ENCODE measurements at regions not wholly inside any gene's neighbourhood (a gene's known extent, or its start where the extent isn't known, plus 50 kb on each side); places are given as distances from the start of the nearest gene placed in this dataset.
"Not testable (repeated sequence)": the region's sequence is repeated elsewhere in the genome, so short reads cannot be mapped to it uniquely, and the experiment has no call there.

DNA sequence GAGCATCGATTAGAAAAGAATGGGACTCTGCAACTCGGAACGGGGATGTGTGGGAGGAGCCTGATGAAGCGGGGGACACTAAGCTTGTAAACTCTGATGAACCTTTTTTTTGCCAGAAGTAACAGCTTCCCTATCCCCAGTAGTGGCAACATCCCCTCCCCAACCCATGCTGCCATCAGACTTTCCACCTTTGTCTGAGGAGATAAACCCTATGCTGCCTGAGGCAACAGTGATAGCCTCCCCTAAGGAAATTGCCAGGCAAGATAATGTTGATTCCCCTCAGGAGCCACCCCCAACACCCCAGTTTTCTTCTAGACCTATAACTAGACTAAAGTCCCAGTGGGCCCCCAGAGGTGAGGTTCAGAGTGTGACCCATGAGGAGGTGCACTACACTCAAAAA lies 173.7 kb downstream of the AKR1D1 start:
- ChIA-PET CTCF (no interaction called here), POLR2A (no interaction called here)
- Mint-ChIP-seq H3K27me3 (no peaks in the 10 kb centered on the region), H3K4me3 (no peak overlapping the region), H3K27ac (no peak overlapping the region), H3K4me1 (no peaks in the 10 kb centered on the region), H3K9me3 (ENCODE audit: insufficient read depth) (peaks cover 4% of the 10 kb centered on the region)
- no peaks in the 10 kb centered on the region for H3K36me3 ChIP-seq (replicated peaks in 1 of 2; ENCODE audit: control extremely low read depth in 1 of 2, control insufficient read depth in 1 of 2, extremely low read depth in 1 of 2, insufficient read depth in 2 of 2, low read length in 1 of 2)
- no peaks in the 10 kb centered on the region for H4K20me1 ChIP-seq (ENCODE audit: control insufficient read depth, insufficient read depth, low read length, poor library complexity, severe bottlenecking)
- no peak overlapping the region for H3K27ac ChIP-seq (ENCODE audit: low read length in 2 of 2)
- ATAC-seq (ENCODE audit: low read depth): no peak
- no peaks in the 10 kb centered on the region for H3K79me2 ChIP-seq (ENCODE audit: control insufficient read depth, insufficient read depth, low read length)
- H3K9me3 ChIP-seq (ENCODE audit: control extremely low read depth in 1 of 3, control insufficient read depth in 2 of 3, insufficient read depth in 1 of 3, low read length in 2 of 3): peaks cover 0 to 5% (median 3%) of the 10 kb centered on the region in 3 donors
- no peak for TF ChIP-seq EZH2 (IDR thresholded peaks at IDR 0.05; ENCODE audit: borderline replicate concordance, insufficient read depth, low read depth, low read length, poor library complexity, severe bottlenecking)
- TF ChIP-seq, protein P1, sequence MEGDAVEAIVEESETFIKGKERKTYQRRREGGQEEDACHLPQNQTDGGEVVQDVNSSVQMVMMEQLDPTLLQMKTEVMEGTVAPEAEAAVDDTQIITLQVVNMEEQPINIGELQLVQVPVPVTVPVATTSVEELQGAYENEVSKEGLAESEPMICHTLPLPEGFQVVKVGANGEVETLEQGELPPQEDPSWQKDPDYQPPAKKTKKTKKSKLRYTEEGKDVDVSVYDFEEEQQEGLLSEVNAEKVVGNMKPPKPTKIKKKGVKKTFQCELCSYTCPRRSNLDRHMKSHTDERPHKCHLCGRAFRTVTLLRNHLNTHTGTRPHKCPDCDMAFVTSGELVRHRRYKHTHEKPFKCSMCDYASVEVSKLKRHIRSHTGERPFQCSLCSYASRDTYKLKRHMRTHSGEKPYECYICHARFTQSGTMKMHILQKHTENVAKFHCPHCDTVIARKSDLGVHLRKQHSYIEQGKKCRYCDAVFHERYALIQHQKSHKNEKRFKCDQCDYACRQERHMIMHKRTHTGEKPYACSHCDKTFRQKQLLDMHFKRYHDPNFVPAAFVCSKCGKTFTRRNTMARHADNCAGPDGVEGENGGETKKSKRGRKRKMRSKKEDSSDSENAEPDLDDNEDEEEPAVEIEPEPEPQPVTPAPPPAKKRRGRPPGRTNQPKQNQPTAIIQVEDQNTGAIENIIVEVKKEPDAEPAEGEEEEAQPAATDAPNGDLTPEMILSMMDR (IDR thresholded peaks at IDR 0.05): no peak
- H3K4me1 ChIP-seq (ENCODE audit: control insufficient read depth in 2 of 2, insufficient read depth in 2 of 2, low read length in 2 of 2): no peaks in the 10 kb centered on the region
- no peak overlapping the region for H3K4me2 ChIP-seq (replicated peaks; ENCODE audit: low read depth, low read length, poor library complexity, severe bottlenecking)
- H3K27me3 ChIP-seq (replicated peaks in 1 of 4; ENCODE audit: control extremely low read depth in 1 of 4, control insufficient read depth in 3 of 4, insufficient read depth in 4 of 4, low read length in 3 of 4): no peaks in the 10 kb centered on the region
- no peak overlapping the region for H2AFZ ChIP-seq (ENCODE audit: insufficient read depth, low read depth, low read length, poor library complexity, severe bottlenecking)
- H3K9ac ChIP-seq (ENCODE audit: low read length): no peak overlapping the region
- H3K4me3 ChIP-seq (ENCODE audit: control extremely low read depth in 1 of 5, extremely low read depth in 1 of 5, insufficient read depth in 1 of 5, low read depth in 2 of 5, low read length in 4 of 5): no peak overlapping the region
- DNase-seq: no peak
- 93% methylated on average over 3 of the region's 4 CpGs for WGBS (ENCODE audit: insufficient coverage)
- intact Hi-C loops (cut with micrococcal nuclease): no loop called here

DNA sequence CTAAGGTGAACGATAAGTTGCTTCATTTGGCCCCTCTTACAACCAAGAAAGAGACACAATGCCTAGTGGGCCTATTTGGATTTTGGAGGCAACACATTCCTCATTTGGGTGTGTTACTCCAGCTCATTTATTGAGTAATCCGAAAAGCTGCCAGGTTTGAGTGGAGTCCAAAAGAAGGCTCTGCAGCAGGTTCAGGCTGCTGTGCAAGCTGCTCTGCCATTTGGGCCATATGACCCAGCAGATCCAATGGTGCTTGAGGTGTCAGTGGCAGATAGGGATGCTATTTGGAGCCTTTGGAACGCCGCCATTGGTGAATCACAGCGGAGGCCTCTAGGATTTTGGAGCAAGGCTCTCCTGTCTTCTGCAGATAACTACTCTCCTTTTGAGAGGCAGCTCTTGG lies 176.4 kb downstream of the AKR1D1 start:
- H3K27me3 Mint-ChIP-seq; H3K9me3 ChIP-seq (ENCODE audit: control extremely low read depth in 1 of 3, control insufficient read depth in 2 of 3, insufficient read depth in 1 of 3, low read length in 2 of 3); POLR2A ChIA-PET; intact Hi-C loops (cut with micrococcal nuclease); H3K27ac ChIP-seq (ENCODE audit: low read length in 2 of 2); H3K9me3 Mint-ChIP-seq (ENCODE audit: insufficient read depth); H3K79me2 ChIP-seq (ENCODE audit: control insufficient read depth, insufficient read depth, low read length); H4K20me1 ChIP-seq (ENCODE audit: control insufficient read depth, insufficient read depth, low read length, poor library complexity, severe bottlenecking); H3K27me3 ChIP-seq (replicated peaks in 1 of 4; ENCODE audit: control extremely low read depth in 1 of 4, control insufficient read depth in 3 of 4, insufficient read depth in 4 of 4, low read length in 3 of 4); CTCF ChIA-PET; H3K4me3 ChIP-seq (ENCODE audit: control extremely low read depth in 1 of 5, extremely low read depth in 1 of 5, insufficient read depth in 1 of 5, low read depth in 2 of 5, low read length in 4 of 5); H3K27ac Mint-ChIP-seq; ATAC-seq (ENCODE audit: low read depth); H3K4me1 Mint-ChIP-seq; H3K4me1 ChIP-seq (ENCODE audit: control insufficient read depth in 2 of 2, insufficient read depth in 2 of 2, low read length in 2 of 2); H3K9ac ChIP-seq (ENCODE audit: low read length); H3K4me3 Mint-ChIP-seq; H3K36me3 ChIP-seq (replicated peaks in 1 of 2; ENCODE audit: control extremely low read depth in 1 of 2, control insufficient read depth in 1 of 2, extremely low read depth in 1 of 2, insufficient read depth in 2 of 2, low read length in 1 of 2); DNase-seq; H2AFZ ChIP-seq (ENCODE audit: insufficient read depth, low read depth, low read length, poor library complexity, severe bottlenecking); H3K4me2 ChIP-seq (replicated peaks; ENCODE audit: low read depth, low read length, poor library complexity, severe bottlenecking): not testable (repeated sequence)
- 96% methylated on average over 4 of the region's 5 CpGs for WGBS (ENCODE audit: insufficient coverage)
